MM.1S (cell line): ENCODE measurements at regions not wholly inside any gene's neighbourhood (a gene's known extent, or its start where the extent isn't known, plus 50 kb on each side); places are given as distances from the start of the nearest gene placed in this dataset.

Experiments
- DNase-seq: peaks from one replicate; pipeline ENCODE4 v3.0.0-alpha.2; 2015
- H2AFZ ChIP-seq: fragments of 300-600 bp; sonication (generic); 2 replicates; pipeline ENCODE4 v1.6.0; 2016; ENCODE audit warnings: antibody characterized with exemption, low read length
- H3F3A ChIP-seq: fragments of 300-600 bp; sonication (generic); 2 replicates; pipeline ENCODE4 v1.6.1; 2016; ENCODE audit warnings: mild to moderate bottlenecking, antibody characterized with exemption, low read length, moderate library complexity, mixed read lengths; ENCODE audit not compliant: insufficient read depth
- H3K27ac ChIP-seq: fragments of 300-600 bp; sonication (generic); 2 replicates; pipeline ENCODE4 v1.5.1; 2016; ENCODE audit warnings: mild to moderate bottlenecking, low read length
- H3K27me3 ChIP-seq: fragments of 300-600 bp; sonication (generic); replicated peaks from 2 replicates; pipeline ENCODE4 v1.6.0; 2016; ENCODE audit warnings: low read length; ENCODE audit not compliant: insufficient read depth
- H3K36me3 ChIP-seq: fragments of 300-600 bp; sonication (generic); replicated peaks from 2 replicates; pipeline ENCODE4 v1.6.1; 2016; ENCODE audit warnings: mild to moderate bottlenecking, low read length, mixed read lengths; ENCODE audit not compliant: insufficient read depth
- H3K4me1 ChIP-seq: fragments of 300-600 bp; sonication (generic); 2 replicates; pipeline ENCODE4 v1.6.1; 2016; ENCODE audit warnings: low read length, mixed read lengths
- H3K4me2 ChIP-seq: fragments of 300-600 bp; sonication (generic); 2 replicates; pipeline ENCODE4 v1.6.0; 2016; ENCODE audit warnings: low read depth, low read length
- H3K4me3 ChIP-seq: fragments of 300-600 bp; sonication (generic); 2 replicates; pipeline ENCODE4 v1.5.1; 2016; ENCODE audit warnings: low read length, mixed read lengths
- H3K79me2 ChIP-seq: fragments of 300-600 bp; sonication (generic); 2 replicates; pipeline ENCODE4 v1.6.1; 2016; ENCODE audit warnings: mixed run types, low read length, mixed read lengths
- H3K9ac ChIP-seq: fragments of 300-600 bp; sonication (generic); 2 replicates; pipeline ENCODE4 v1.6.1; 2016; ENCODE audit warnings: low read length, mixed read lengths
- H3K9me2 ChIP-seq: fragments of 300-600 bp; sonication (generic); replicated peaks from 2 replicates; pipeline ENCODE4 v1.6.1; 2016; ENCODE audit warnings: mild to moderate bottlenecking, low read length, mixed read lengths; ENCODE audit not compliant: insufficient read depth
- H3K9me3 ChIP-seq: fragments of 300-600 bp; sonication (generic); replicated peaks from 2 replicates; pipeline ENCODE4 v1.6.1; 2016; ENCODE audit warnings: mild to moderate bottlenecking, low read length, mixed read lengths; ENCODE audit not compliant: insufficient read depth
- H4K20me1 ChIP-seq: fragments of 300-600 bp; sonication (generic); 2 replicates; pipeline ENCODE4 v1.6.1; 2016; ENCODE audit warnings: mild to moderate bottlenecking, low read length, moderate library complexity, mixed read lengths; ENCODE audit not compliant: insufficient read depth
- CTCF ChIP-seq: fragments of 300-600 bp; sonication (generic); IDR thresholded peaks from 2 replicates; pipeline ENCODE4 v1.5.1; 2016; ENCODE audit warnings: antibody characterized with exemption, low read length, mixed read lengths
- EZH2 ChIP-seq: fragments of 300-600 bp; sonication (generic); optimal IDR thresholded peaks from 2 replicates; pipeline ENCODE3; 2017; ENCODE audit warnings: low read depth, mild to moderate bottlenecking, antibody characterized with exemption, low read length, mixed read lengths
- EZH2phosphoT487 ChIP-seq: fragments of 300-600 bp; sonication (generic); IDR thresholded peaks from 2 replicates; pipeline ENCODE4 v1.6.1; 2018; ENCODE audit warnings: antibody characterized with exemption, low read length

GRCh38 chr3:3629911-3630310, 169.3 kb upstream of the LRRN1 start:
- no peaks in the 10 kb centered on the region for H3K36me3 ChIP-seq
- DNase-seq = no peak
- TF ChIP-seq EZH2phosphoT487 (no peak), CTCF (no peak), EZH2 (no peak)
- no peaks in the 10 kb centered on the region for H3K9me3 ChIP-seq
- no peak overlapping the region for H3K4me2 ChIP-seq
- no peaks in the 10 kb centered on the region for H3K79me2 ChIP-seq
- no peaks in the 10 kb centered on the region for H3K27me3 ChIP-seq
- H3K9ac ChIP-seq = no peak overlapping the region
- no peaks in the 10 kb centered on the region for H4K20me1 ChIP-seq
- H3K4me1 ChIP-seq = peaks cover 7% of the 10 kb centered on the region
- H3K9me2 ChIP-seq = no peaks in the 10 kb centered on the region
- no peaks in the 10 kb centered on the region for H3F3A ChIP-seq
- H3K4me3 ChIP-seq = no peak overlapping the region
- no peak overlapping the region for H2AFZ ChIP-seq
- H3K27ac ChIP-seq = no peak overlapping the region

GRCh38 chr3:3628676-3629328, 170.4 kb upstream of the LRRN1 start:
- no peak overlapping the region for H3K9ac ChIP-seq
- no peaks in the 10 kb centered on the region for H3F3A ChIP-seq
- H3K4me3 ChIP-seq = no peak overlapping the region
- no peak overlapping the region for H3K27ac ChIP-seq
- no peaks in the 10 kb centered on the region for H3K9me2 ChIP-seq
- no peaks in the 10 kb centered on the region for H3K4me1 ChIP-seq
- H2AFZ ChIP-seq = no peak overlapping the region
- H4K20me1 ChIP-seq = no peaks in the 10 kb centered on the region
- H3K4me2 ChIP-seq = no peak overlapping the region
- no peak for DNase-seq
- TF ChIP-seq EZH2phosphoT487 (no peak), CTCF (no peak), EZH2 (no peak)
- H3K27me3 ChIP-seq = no peaks in the 10 kb centered on the region
- H3K9me3 ChIP-seq = no peaks in the 10 kb centered on the region
- H3K79me2 ChIP-seq = no peaks in the 10 kb centered on the region
- no peaks in the 10 kb centered on the region for H3K36me3 ChIP-seq

- Histone ChIP-seq H2AFZ (no peak overlapping the region), H3K9me3 (no peaks in the 10 kb centered on the region), H3K79me2 (no peaks in the 10 kb centered on the region), H4K20me1 (no peaks in the 10 kb centered on the region), H3K27ac (no peak overlapping the region), H3K9me2 (no peaks in the 10 kb centered on the region), H3K4me3 (no peak overlapping the region), H3K27me3 (no peaks in the 10 kb centered on the region), H3K4me2 (no peak overlapping the region), H3F3A (no peaks in the 10 kb centered on the region), H3K36me3 (no peaks in the 10 kb centered on the region), H3K4me1 (no peaks in the 10 kb centered on the region), H3K9ac (no peak overlapping the region)
- no peak for TF ChIP-seq EZH2phosphoT487
- TF ChIP-seq EZH2 = no peak
- TF ChIP-seq CTCF = no peak
- no peak for DNase-seq
Observed at GRCh38 chr3:3627114-3627513, 172.1 kb upstream of the LRRN1 start.
